MCF 10A (cell line): ENCODE measurements at regions not wholly inside any gene's neighbourhood (a gene's known extent, or its start where the extent isn't known, plus 50 kb on each side); places are given as distances from the start of the nearest gene placed in this dataset.
A peak's percentile ranks its signal among the peaks of the same experiment; 100 is the strongest.

Experiments used
- BruUV-seq: library from RNA; stranded (reverse); fragments of 400-500 nt; replicated peaks from 2 replicates; lab custom pipeline; 2021; lab: Mats Ljungman, UMichigan
- CTCF ChIA-PET: fragments of 300-600 bp; sonication (Branson Sonifier 250); formaldehyde crosslinking; extraction: SDS; loops from one replicate; lab custom pipeline; 2021; ENCODE audit warnings: antibody characterized with exemption, inconsistent platforms; lab: Yijun Ruan, JAX
- POLR2A ChIA-PET: fragments of 300-600, 350-650 bp; sonication (Branson Sonifier 250); formaldehyde crosslinking; extraction: SDS; loops from one replicate; lab custom pipeline; 2020; ENCODE audit warnings: antibody characterized with exemption, inconsistent platforms; lab: Yijun Ruan, JAX
- DNase-seq: peaks from one replicate; pipeline ENCODE4 v3.0.0-alpha.2; 2018; ENCODE audit not compliant: unreplicated experiment
- H3K27ac Mint-ChIP-seq: one replicate; pipeline ENCODE4 v1.8.0; 2022; ENCODE audit warnings: mild to moderate bottlenecking, low read depth, mixed read lengths; ENCODE audit not compliant: unreplicated experiment
- H3K27me3 Mint-ChIP-seq: one replicate; pipeline ENCODE4 v1.8.0; 2022; ENCODE audit warnings: mixed read lengths; ENCODE audit not compliant: insufficient read depth, unreplicated experiment
- H3K36me3 Mint-ChIP-seq: one replicate; pipeline ENCODE4 v1.8.0; 2022; ENCODE audit warnings: mild to moderate bottlenecking, moderate library complexity, mixed read lengths; ENCODE audit not compliant: insufficient read depth, unreplicated experiment
- H3K4me1 Mint-ChIP-seq: one replicate; pipeline ENCODE4 v1.8.0; 2022; ENCODE audit warnings: mixed read lengths; ENCODE audit not compliant: insufficient read depth, unreplicated experiment
- H3K4me3 Mint-ChIP-seq: one replicate; pipeline ENCODE4 v1.8.0; 2022; ENCODE audit warnings: mild to moderate bottlenecking, moderate library complexity, mixed read lengths; ENCODE audit not compliant: unreplicated experiment
- H3K9me3 Mint-ChIP-seq: one replicate; pipeline ENCODE4 v1.8.0; 2022; ENCODE audit warnings: mixed read lengths; ENCODE audit not compliant: unreplicated experiment
- intact Hi-C: fragments of 100-400 bp; cut with micrococcal nuclease; formaldehyde crosslinking; loops from 2 replicates; pipeline ENCODE4 v1.14.1; 2022
- TF ChIP-seq, protein P1 (sequence below): fragments of 200-600 bp; IDR thresholded peaks from one replicate; pipeline ENCODE4 v1.8.0; 2022; ENCODE audit warnings: antibody characterized with exemption, mild to moderate bottlenecking; ENCODE audit not compliant: unreplicated experiment

DNA sequence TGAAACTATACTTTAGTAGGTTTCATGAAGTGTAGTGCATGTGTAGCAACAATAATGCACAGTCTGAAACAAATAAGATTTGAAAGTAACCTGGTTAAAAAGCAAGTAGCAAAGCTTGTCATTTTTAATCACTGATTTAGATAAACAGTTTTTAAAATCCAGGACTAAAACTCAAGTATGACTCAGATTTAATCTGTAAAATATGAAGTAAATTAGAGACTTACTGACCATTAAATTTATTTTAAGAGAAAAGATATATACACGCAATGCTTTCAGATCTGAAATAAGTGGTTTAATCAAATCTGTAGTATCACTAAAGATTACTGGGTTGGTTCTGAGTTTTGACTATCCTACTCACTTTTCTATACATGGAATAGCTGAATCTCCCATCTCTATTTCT lies 300.7 kb upstream of the RBMS3 start:
- Mint-ChIP-seq H3K9me3 (no peaks in the 10 kb centered on the region), H3K36me3 (peaks cover 4% of the 10 kb centered on the region), H3K27ac (no peak overlapping the region), H3K4me1 (no peaks in the 10 kb centered on the region), H3K4me3 (no peak overlapping the region), H3K27me3 (no peaks in the 10 kb centered on the region)
- intact Hi-C loops: no loop called here
- TF ChIP-seq, protein P1, sequence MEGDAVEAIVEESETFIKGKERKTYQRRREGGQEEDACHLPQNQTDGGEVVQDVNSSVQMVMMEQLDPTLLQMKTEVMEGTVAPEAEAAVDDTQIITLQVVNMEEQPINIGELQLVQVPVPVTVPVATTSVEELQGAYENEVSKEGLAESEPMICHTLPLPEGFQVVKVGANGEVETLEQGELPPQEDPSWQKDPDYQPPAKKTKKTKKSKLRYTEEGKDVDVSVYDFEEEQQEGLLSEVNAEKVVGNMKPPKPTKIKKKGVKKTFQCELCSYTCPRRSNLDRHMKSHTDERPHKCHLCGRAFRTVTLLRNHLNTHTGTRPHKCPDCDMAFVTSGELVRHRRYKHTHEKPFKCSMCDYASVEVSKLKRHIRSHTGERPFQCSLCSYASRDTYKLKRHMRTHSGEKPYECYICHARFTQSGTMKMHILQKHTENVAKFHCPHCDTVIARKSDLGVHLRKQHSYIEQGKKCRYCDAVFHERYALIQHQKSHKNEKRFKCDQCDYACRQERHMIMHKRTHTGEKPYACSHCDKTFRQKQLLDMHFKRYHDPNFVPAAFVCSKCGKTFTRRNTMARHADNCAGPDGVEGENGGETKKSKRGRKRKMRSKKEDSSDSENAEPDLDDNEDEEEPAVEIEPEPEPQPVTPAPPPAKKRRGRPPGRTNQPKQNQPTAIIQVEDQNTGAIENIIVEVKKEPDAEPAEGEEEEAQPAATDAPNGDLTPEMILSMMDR: no peak
- no peak for DNase-seq
- ChIA-PET CTCF (no interaction called here), POLR2A (no interaction called here)
- BruUV-seq: no TSS peak

DNA sequence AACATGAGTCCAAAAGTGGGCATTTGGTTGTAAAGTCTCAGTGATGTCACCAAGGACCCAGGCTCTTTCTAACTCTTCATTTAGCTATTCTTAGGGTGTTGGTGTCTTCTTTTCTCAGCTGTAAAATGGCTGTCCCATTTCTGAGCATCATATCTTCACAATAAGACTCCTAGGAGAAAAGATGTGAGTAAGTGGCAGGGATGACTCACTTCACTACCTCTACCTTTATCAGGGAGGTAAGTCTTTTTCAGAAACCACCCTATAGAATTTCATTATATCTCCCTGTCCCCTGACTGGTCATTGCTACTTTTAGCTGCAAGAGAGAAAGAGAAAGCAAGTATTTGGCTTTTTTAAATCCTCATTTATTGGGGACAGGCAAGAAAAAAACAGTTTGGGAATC lies 300.2 kb upstream of the RBMS3 start:
- H3K9me3 Mint-ChIP-seq: no peaks in the 10 kb centered on the region
- H3K4me1 Mint-ChIP-seq: no peaks in the 10 kb centered on the region
- TF ChIP-seq, protein P1: no peak
- peaks cover 4% of the 10 kb centered on the region for H3K36me3 Mint-ChIP-seq
- intact Hi-C loops: no loop called here
- no peaks in the 10 kb centered on the region for H3K27me3 Mint-ChIP-seq
- ChIA-PET POLR2A (interaction anchor here (0.9 kb wide), 1 partner anchor 42 kb away, joined by 6 read pairs; no protein-coding TSS in a partner anchor), CTCF (no interaction called here)
- H3K4me3 Mint-ChIP-seq: no peak overlapping the region
- H3K27ac Mint-ChIP-seq: no peak overlapping the region
- DNase-seq: no peak
- no TSS peak for BruUV-seq

DNA sequence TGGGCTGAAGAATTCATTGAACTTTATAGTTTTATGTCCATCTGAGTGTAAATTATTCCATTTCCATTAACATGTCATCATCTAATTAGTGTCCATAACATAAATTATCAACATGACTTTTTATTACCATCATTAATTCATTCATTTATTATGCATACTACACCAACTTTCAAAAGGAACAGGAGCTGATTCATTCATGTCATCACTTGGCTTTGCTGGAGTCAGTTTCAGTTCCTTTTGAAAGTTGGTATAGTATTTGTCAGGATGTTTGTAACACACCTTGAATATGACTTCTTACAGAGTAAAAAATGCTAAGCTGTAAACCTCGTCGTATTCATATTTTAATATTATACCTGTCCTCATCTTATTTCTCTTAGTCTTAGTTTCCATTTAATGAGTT lies 298.0 kb upstream of the RBMS3 start:
- Mint-ChIP-seq H3K9me3 (no peaks in the 10 kb centered on the region), H3K4me3 (no peak overlapping the region), H3K27me3 (no peaks in the 10 kb centered on the region), H3K4me1 (no peaks in the 10 kb centered on the region), H3K36me3 (peaks cover under 1% of the 10 kb centered on the region), H3K27ac (no peak overlapping the region)
- POLR2A ChIA-PET: interaction anchor here (0.5 to 1.1 kb wide), 4 partner anchors 9 to 462 kb away, joined by 3 to 4 read pairs (median 4); no protein-coding TSS in a partner anchor
- TF ChIP-seq, protein P1: no peak
- intact Hi-C loops: no loop called here
- no TSS peak for BruUV-seq
- CTCF ChIA-PET: interaction anchor here (0.6 kb wide), 1 partner anchor 52 kb away, joined by 3 read pairs; no protein-coding TSS in a partner anchor
- DNase-seq: no peak

DNA sequence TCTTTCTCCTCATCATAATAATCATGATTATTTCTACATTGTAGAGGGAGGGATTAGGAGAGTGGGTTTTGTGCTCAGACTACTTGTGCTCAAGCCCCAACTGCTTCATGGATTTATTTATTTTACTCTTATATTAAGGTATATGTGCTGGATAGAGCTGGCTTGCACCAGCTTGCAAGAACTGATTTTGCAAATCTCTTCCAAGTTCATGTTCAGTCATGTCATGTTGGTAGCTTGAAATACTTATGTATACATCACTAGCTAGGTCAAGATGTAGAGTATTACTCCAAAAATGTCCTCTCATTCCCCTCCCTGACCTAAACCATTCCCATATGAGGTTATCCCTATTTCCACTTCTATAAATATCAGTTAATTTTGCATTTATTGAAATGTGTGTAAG lies 293.9 kb upstream of the RBMS3 start:
- intact Hi-C loops: no loop called here

More for the DNA sequence above, 293.9 kb upstream of the RBMS3 start:
- H3K4me3 Mint-ChIP-seq: no peak overlapping the region
- H3K27me3 Mint-ChIP-seq: no peaks in the 10 kb centered on the region
- H3K36me3 Mint-ChIP-seq: no peaks in the 10 kb centered on the region
- BruUV-seq: no TSS peak
- POLR2A ChIA-PET: interaction anchor here (0.7 to 1.4 kb wide), 6 partner anchors 23 to 423 kb away, joined by 3 to 7 read pairs (median 4); partner anchors contain the start of gene RBMS3
- TF ChIP-seq, protein P1: no peak
- DNase-seq: peak; percentile 20
- no peaks in the 10 kb centered on the region for H3K9me3 Mint-ChIP-seq
- peak overlapping the region; percentile 35 for H3K27ac Mint-ChIP-seq
- CTCF ChIA-PET: interaction anchor here (0.8 to 1.6 kb wide), 3 partner anchors 38 to 133 kb away, joined by 3 to 5 read pairs (median 3); no protein-coding TSS in a partner anchor
- H3K4me1 Mint-ChIP-seq: no peaks in the 10 kb centered on the region
